GM23248 (cell line): ENCODE measurements at regions not wholly inside any gene's neighbourhood (a gene's known extent, or its start where the extent isn't known, plus 50 kb on each side); places are given as distances from the start of the nearest gene placed in this dataset.

Experiments used
- EZH2 ChIP-seq: fragments of 200-600 bp; sonication (generic); IDR thresholded peaks from 2 replicates; pipeline ENCODE4 v1.6.1; 2018; ENCODE audit warnings: antibody characterized with exemption, mild to moderate bottlenecking; ENCODE audit not compliant: insufficient read depth, poor library complexity, severe bottlenecking
- EZH2phosphoT487 ChIP-seq: fragments of 200-600 bp; sonication (generic); IDR thresholded peaks from 2 replicates; pipeline ENCODE4 v1.6.1; 2018; ENCODE audit warnings: antibody characterized with exemption, moderate library complexity, mild to moderate bottlenecking, low read depth; ENCODE audit not compliant: insufficient read depth

GRCh38 chr5:2175041-2175440 lies 292.3 kb upstream of the IRX4 start:
- no peak for TF ChIP-seq EZH2
- no peak for TF ChIP-seq EZH2phosphoT487
